NCI-H2227 (cell line): ENCODE measurements at regions not wholly inside any gene's neighbourhood (a gene's known extent, or its start where the extent isn't known, plus 50 kb on each side); places are given as distances from the start of the nearest gene placed in this dataset.

ENCODE experiments used
- DNase-seq: peaks from one replicate; lab custom pipeline; 2025; ENCODE audit not compliant: unreplicated experiment; lab: John Stamatoyannopoulos, UW

DNA sequence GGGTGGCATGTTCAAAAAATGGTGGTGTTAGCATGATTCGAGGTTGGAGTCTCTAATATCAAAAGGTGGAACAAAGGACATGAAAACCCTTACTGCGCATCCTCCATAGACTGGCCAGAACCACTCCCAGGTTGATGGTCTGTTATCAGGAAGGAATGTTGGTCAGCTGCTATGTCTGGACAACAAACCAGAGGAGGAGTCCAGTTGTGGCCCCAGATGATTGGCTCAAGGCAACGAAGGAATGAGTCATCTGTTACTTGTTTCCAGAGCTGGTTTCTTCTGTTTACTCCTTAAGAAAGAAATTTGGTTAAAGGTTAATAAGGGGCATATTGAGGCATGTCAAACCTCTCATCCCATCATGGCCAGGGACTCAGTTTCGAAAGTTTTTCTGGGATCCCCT lies 56.8 kb upstream of the GRIA4 start:
- DNase-seq, result no peak

DNA sequence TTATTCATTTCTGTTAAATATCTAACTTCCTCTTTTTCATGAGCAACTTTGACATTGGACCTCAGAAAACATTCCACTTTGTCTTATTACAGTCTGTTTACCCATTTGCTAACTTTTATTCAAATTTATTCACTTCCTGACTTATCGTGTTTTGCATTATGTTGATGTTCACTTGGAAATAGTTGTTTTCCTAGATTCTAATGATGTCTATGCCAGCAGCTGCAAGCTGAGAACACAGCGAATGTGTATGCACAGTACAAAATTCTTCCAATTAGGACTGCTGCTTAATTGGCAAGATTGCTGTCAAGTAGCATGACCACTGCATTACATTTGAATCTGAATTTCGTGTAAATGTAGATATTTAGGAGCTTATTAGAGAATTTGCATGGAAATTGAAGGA lies 61.5 kb upstream of the GRIA4 start:
- DNase-seq, result no peak

DNA sequence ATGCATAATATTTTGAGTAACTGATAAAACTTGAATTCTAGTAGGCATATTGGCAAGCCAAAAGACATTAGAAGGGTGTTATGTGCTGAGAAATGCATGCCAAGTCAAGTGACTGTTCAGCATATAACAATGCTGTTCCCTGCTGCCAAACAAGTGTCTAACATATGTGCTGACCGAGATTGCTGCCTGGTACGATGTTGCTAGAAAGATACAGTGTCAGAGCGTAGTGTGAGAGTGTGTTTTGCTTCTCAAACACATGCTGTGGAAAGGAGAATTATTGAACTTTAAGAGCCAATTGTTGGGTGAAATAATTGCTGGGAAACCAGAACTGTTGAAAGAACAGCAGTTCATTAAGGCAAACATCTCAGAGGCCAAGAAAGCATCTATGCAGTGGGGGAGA lies 71.3 kb upstream of the GRIA4 start:
- DNase-seq, result no peak

DNA sequence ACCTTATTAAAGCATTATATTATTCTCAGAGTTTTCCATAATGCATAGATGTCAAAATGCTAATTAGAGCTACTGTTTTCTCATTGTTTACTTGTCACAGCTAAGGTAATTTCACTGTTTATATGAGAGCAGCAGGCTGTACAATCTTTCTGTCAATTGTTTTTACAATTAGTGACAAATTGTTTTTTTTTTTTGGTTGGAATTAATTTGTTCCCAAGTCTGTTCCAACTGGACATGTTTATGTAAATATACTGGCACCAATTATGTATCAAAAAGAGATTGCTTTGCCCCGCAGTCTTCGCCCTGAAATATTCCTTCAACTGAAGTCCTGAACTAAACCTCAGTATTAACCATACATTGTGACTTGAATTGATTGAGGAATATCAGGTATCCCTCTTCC lies 72.3 kb upstream of the GRIA4 start:
- DNase-seq, result no peak

DNA sequence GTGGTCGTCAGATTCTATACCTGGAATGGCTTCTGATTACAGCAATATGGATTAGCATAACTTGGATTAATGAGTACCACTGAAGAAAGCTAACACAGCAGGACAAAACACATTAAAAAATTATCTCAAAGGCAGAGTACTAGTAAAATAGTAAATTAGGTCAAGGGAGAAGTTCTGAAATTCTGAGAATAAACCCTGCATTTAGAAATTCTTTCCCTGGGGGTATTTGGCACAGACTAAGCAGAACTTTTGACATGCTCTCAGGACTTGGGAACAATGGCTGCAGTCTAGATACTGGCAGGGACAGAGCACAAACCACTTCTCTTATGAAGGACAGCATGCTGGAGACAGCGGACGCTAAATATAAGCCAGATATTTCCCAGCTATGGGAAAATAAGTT lies 85.6 kb upstream of the GRIA4 start:
- no peak for DNase-seq

DNA sequence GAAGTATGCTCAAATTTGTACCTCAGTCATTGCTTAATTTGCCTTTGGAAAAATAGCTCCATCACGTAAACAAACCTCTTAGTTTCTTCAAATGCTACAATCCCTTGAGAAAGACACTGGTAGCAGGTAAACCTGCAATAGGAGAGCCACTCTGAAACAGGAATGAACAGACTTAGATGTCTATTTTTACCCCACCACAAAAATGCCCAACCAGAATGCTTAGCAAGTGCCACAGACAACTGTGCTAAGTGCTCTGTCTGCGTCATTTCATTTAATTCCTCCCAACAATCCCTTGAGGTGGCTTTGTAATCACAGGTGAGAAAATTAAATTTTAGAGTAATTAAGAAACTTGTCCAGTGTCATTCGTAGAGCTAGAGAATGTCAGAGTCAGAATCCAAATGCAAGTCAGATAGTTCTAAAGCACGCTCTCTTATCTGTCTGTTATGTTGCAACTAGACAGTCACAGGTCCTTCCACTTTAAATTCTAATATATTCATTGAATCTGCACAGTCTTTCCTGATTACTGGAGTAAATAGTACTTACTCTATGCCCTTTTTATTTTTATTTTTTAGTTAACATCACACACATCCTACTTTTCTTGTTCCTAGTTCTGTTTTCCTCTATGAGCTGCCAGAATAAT lies 89.0 kb upstream of the GRIA4 start:
- no peak for DNase-seq

DNA sequence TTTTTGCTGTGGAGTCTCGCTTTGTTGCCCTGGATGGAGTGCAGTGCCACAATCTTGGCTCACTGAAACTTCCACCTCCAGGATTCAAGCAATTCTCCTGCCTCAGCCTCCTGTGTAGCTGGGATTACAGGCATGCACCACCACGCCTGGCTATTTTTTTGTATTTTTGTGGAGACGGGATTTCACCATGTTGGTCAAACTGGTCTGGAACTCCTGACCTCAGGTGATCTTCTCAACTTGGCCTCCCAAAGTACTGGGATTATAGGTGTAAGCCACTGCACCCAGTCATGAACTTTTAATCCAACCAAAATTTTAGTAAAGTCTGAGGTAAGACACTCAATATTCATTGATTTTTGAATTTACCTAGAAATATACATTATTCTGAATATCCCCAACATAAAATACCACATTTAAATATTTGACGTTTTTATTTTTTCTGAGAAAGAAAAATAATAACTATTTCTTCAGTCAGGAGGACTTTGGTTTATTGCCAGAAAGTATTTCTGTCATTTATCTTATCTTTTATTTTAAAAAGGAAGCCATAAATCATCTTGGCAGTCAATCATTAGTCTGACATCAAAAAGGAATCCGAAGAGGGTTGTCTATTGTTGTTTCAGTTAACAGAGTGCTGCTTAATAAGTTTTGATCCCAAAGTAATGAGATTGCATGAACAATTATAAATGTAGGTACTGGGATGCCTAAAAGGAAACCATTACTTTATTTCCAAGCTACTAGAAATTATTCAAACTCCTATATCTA lies 102.2 kb upstream of the GRIA4 start:
- no peak for DNase-seq

DNA sequence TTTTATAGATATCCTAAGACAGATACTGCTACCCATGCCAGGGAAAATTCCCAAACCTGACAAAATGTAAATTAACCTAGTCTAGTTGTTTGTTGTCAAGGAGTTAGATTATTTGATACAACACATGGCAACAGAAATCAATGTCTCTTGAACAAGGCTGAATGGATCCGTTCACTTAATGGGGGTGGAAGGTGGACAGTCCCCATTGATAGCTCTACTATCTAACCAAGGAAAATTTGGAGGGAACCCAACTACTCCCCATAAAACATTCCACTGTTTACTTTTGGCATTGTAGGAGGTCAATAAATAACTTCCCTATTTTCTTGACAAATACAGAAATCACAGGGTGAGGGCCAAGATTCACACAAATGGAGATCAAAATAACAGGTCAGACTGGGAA lies 117.9 kb upstream of the GRIA4 start:
- no peak for DNase-seq

DNA sequence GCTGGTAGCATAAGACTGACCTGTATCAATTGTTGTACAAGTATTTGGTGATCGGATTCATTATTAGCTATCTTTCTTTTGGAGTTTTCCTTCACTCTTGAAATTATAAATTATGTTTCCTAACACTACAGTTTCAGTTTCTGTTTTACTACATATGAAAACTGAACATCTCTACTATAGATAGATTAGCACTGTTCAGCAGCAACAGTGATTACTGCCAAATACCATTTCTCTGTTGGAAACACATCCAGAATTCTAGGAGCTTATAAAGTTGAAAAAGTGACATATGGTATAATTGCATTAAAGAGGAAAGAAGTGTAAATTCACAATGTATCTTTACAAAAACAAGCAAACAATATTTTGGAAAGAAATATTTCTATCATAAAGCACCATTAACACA lies 118.5 kb upstream of the GRIA4 start:
- DNase-seq, result no peak

DNA sequence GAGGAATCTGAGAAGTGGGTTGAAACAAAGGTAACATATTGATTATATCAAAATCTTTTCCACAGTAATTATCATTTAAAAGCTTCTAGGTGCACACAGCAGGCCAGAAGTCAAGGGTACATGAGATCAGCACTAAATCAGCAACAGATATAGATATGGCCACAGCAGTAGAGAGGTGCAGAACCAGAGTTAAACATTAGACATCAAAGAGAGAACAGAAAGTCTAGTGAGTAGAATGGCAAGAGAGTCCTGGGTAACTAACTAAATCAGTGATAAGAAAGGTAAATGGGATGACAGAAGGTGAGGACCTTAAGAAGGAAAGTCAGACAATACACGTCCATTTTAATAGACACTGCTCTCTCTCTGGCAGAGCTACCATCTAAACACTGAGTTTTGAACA lies 119.5 kb upstream of the GRIA4 start:
- no peak for DNase-seq

DNA sequence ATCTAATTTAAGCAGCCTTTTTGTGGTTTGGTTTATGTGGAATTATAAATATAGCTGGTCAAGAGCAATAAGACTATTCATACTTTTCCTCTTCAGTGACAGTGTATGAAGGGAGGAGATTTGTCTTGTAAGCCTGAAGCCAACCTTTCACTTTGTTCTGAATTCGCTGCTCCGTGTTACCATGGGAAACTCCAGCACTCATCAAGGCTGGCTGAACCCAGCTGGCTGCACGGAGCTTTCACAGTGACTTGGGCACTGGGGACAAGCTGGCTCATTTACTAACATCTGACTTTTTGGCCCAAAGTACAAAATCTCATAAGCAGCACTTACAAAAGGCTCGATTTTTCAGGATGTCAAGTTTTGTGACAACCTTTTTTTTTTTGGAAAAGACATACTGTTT lies 120.4 kb upstream of the GRIA4 start:
- peak; percentile 33 for DNase-seq

DNA sequence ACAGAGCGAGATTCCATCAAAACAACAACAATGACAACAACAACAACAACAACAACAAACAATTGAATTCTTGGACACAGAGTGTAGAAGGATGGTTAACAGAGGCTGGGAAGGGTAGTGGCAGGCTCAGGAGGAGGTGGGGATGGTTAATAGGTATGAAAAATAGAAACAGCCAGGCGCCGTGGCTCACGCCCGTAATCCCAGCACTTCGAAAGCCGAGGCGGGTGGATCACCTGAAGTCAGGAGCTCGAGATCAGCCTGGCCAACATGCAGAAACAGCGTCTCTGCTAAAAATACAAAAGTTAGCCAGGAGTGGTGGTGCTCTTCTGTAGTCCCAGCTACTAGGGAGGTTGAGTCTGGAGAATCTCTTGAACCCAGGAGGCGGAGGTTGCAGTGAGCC lies 122.9 kb upstream of the GRIA4 start:
- no peak for DNase-seq

DNA sequence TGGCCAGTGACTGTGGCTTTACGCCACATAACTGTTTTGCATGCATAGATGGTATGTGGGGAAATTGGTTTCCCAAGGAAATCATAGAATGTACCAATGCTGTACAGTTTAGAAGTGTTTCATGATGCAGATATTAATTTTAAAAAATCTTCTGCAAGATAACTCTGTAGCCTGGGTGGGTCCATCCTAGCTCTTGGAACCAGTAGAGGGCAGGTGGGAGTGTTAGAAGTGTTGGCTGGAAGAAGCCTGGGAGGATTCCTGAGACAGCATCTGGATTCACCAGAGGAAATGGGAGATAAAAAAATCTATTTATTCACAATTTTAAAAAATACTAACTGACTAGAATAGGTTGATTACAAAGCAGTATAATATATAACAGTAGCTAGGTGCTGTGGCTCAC lies 139.9 kb upstream of the GRIA4 start:
- no peak for DNase-seq

DNA sequence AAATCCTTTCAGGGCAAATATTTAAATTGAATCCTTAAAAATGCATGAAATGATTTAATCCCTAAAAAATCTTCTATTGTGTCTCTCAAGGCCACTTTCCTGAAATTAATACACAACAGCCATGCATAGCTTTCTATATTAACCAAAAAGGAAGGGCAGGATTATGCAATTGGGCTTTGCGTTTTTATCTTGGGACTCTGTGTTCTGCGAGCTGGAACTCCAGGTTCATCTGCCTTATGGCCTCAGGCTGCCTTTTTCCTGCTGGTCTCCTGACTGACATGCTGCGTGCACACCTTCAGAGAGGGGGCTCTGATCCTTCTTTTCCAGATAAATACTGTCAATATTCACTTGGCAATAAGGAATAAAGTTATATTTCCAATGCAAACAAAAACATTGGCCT lies 141.7 kb upstream of the GRIA4 start:
- no peak for DNase-seq

DNA sequence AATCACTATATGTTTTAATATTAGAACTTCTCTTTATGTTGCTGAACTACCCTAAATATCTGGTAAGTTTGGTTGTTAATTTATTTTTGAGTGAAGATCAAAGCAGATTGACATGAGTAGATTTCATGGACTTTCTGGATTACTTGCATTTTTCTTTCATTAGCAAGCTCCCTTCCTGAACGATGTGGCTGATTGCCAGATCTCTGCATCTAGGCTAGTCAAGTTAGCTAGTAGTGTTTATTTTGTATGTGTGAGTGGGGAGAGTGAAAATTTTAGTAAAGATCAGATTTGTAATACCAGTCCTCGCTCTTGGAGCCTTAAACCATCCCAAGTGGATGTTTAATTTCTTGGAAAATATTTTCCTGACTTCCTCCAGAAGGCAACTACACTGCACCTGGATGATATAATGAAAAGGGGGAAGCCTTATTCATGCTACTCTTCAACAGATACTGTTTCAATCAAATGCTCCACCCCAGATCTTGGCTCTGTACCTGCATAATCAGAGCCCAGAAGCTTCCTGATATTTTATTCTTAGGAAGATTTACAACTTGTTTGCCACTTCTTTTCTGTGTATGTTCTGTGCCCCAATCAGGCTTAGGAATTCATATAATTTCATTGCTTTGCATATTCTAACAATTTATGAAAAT lies 143.2 kb upstream of the GRIA4 start:
- DNase-seq, result no peak

DNA sequence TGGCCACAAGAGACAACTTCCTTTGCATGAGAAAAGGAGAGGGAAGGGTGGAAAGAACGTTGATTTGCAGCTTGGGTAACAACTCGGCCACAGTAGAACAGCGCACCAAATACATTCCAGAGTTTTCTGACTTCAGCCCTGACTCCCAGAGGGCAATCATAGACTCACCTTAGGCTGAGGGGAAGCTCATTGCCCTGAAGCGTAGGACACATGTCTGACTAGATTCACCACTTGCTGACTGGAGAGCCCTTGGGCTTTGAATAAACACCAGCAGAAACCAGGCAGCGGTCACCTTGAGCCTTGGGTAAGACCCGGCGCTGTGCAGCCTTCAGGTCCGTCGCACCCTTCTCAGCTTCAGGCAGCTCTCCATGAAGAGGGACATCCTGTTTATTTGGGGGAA lies 151.8 kb upstream of the GRIA4 start:
- no peak for DNase-seq

DNA sequence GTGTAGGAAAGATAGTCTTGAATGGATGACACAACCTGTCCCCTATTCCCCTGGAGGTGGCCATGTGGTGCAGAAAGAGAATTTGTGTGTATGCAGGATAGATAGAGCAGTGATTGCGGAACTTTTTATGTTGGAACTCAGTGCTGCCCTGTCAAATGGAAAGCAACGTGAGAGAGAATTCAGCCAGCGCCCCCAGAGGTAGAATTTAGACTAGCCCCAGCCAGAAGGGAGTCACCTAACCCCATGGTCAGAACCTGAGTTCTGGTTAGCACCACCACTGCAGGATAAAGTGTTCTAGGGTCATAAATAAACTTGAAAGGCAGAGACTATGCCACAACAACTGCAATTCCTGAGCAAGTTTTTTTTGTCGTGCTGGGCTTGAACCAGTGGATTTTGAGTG lies 152.9 kb upstream of the GRIA4 start:
- DNase-seq, result no peak

DNA sequence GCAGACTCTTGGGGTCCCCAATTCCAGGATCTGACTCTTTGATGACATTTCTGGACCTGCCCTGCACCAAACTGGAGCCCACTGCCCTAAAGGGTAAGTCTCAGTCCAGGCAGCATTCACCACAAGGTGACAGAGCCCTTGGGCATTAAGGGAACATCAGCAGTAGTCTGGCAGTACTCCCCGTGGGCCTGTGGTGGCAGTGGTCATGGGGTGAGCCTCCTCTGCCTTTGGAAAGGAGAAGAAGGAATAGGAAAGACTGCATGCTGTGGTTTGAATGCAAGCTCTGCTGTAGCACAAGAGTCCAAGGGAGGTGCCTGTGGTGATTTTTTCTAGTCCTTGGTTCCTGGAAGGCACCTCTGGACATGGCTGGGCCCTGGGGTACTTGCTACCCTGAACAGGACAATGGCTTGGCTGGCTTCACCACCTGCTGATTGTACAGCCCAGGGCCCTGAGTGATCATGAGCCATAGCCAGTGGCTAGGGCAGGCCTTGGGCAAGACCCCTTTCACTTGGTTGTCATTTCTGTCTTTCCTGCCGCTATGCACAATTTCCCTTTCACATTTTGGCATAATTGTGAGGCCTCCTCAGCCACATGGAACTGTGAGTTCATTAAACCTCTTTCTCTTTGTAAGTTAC lies 160.7 kb upstream of the GRIA4 start:
- no peak for DNase-seq

DNA sequence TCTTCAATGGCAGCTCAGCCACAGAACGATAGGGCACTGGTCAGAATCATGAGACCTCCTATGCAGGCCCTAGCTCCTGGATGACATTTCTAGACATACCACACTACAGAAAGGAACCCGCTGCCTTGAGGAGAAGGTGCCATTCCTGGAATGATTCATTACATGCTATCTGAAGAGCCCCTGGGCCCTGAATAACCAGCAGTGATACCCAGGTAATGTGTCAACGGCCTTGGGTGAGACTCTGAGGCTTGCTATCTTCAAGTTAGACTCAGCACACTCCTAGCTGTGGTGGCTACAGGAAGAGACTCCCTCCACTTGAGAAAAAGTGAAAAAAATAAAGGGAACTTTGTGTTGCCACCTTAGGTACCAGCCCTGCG lies 161.2 kb upstream of the GRIA4 start:
- no peak for DNase-seq

DNA sequence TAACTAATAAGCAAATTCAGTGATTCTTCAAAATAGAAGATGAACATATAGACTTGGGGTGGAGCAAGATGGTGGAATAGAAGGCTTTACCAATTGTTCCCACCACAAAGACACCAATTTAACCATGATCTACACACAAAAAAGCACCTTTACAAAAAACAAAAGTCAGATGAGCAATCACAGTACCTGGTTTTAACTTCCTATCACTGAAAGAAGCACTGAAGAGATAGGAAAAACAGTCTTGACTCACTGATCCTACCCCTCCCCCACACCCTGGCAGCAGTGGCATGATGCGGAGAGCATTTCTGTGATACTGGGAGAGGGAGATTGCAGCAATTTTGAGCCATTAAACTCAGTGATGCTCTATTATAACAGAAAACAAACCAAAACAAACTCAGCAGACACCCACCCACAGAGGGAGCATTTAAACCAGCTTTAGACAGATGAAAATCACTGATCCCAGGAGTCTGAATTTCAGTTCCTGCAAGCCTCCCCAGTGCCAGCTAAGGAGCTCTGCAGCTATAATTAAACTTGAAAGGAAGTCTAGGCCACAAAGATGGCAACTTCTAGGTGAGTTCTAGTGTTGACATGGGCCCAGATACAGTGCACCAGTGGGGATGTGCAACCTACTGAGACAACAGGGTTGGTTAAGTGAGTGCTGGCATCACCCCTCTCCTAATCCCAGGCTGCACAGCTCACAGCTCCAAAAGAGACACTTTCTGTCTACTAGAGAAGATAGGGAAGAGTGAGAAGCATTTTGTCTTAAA lies 161.8 kb upstream of the GRIA4 start:
- DNase-seq, result peak; percentile 13

DNA sequence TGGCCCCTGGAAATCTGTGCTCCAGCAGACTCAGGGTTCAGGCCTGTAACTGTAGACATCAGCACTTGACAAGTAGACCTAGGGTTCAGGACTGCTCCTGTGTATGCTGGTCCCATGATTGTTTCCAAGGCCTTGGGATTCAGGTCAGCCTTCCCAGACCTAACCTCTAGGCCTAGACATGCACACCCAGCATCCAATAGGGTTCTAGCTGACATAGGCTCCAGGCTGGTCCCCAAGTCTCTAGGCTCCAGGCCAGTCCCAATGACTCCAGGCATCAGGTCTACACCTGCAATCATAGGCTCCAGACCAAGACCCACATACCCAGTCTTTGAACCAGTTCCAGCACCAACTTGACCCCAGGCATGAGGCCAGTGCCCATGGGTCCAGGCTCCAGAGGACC lies 166.2 kb upstream of the GRIA4 start:
- no peak for DNase-seq
